GM19035 (cell line): ENCODE measurements at regions not wholly inside any gene's neighbourhood (a gene's known extent, or its start where the extent isn't known, plus 50 kb on each side); places are given as distances from the start of the nearest gene placed in this dataset.
"Not testable (repeated sequence)": the region's sequence is repeated elsewhere in the genome, so short reads cannot be mapped to it uniquely, and the experiment has no call there.

ENCODE experiments used
- ATAC-seq: cut with Tn5 transposase; IDR thresholded peaks from one replicate; pipeline ENCODE4 v1.9.1; 2021; ENCODE audit not compliant: unreplicated experiment

DNA sequence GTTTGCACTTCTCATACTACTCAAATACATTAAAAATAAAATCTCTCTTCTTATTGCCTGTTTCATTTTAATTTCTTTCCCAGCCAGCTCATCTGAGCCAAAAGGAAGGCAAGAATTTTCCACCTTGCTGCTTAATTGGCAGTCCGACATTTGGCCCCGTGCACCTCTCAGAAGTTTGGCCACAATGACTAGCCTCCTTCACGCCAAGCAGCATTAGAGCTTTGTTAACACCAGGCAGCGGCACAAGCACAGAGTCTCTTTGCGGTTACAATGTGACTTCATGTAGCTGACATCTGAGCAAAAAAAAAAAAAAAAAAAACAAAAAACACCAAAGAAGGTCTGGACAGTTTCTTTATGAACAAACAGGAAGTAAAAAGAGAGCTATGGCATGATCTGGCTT is 248.9 kb downstream of the OSR1 start:
- no peak for ATAC-seq

DNA sequence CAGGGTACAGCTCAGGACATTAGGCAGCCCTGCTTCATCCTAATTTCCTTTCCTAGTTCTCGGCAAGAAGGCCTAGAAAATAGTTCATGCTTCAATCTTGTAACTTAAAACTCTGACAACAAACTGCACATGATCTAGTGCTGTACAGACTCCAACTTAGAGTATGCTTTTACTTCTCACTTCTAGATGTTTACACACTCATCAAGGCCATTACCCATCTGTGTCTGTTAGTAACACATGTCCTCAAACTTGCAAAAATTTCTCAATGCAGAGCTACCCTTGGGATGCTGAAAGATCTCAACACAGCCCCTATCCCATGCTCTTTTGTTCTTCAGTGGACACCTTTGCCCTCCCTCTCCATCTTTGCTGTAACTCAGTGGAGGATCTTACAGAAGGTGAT is 252.0 kb downstream of the OSR1 start:
- ATAC-seq: no peak

DNA sequence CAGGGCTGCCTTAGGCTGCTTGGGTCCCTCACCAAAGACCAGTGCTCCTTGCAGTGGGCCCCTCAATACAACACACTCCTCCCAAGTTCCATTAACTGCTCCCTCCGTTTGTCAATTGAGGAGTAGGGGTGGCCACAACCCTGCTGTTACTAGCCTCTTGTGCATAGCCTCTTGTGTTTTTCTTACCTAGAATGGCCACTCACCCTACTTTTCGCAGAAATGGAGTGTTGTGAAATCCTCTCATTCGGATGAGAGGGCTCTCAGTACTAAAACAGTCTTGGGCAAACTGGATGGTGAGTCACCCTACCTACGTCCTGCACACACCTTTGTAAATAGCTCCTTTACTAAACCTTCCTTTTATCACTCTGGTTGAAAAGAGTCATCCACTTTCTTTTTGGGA is 253.9 kb downstream of the OSR1 start:
- ATAC-seq: no peak

DNA sequence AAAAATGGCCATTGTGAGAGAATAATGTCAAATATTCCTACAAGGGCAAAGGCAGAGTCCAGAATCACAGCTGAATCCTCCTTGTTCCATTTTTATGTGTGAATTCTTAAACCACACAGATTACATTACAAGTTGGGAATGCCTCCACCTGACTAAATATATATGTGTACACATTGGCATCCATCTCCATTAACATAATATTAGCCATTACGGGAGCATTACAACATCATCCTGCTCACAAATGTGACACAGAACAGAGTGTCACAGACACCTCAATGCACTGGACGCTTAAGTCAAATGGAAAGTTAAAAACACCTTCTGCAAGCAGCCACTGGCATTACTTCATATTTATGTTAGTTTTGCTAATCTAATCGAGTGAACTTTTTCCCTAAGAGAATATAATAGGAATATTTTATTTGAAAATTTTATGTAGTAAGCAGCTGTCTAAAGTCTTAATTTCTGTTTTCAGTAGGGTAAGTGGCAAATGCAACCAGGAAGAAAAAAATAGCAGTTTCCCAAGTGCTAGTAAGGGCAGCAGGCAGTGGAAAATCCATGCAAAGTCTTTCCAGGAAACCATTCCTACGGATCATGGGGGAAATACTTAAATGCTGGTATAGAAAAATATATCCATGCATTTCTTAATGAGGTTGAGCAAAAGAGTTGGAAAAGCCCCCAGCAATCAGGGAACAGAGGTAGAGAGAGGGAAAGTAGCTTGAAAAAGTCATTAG is 255.6 kb downstream of the OSR1 start:
- no peak for ATAC-seq

DNA sequence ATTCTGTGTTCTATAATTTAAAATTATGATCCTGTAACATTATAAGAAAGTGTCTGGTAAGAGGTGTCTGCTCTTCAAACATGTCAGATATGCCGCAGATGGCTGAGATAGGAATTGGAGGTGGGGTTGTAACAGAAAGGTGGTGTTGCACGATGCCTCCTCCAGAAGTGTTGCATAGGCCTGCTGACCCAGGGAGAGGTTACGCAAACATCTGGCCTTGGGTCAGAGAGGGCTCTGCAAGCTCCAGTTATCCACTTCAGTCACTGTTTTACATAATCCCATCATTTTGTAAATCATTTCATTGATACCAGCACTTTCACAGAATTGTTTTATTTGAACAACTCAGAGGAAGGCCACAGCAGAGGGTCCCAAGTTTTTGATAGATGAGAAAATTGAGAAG is 256.5 kb downstream of the OSR1 start:
- ATAC-seq: no peak

DNA sequence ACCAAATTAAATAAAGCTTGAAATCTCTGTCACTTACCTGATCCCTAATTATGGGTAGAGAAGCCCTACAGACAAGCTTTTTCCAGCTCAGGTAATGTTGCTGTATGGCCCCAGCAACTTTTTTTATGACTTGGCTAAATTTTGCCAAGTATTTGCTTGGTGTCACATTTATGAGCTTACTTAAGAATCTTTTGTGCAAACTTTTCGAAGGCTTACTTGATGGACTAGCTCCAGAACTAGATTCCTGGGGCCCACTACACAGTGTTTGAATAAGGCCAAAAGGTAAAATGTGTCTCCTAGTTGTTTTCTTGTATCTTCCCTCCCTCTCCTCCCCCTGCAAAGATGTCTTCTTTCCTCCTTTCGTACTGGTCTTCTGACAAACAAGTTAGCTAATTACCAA is 257.9 kb downstream of the OSR1 start:
- ATAC-seq: no peak

DNA sequence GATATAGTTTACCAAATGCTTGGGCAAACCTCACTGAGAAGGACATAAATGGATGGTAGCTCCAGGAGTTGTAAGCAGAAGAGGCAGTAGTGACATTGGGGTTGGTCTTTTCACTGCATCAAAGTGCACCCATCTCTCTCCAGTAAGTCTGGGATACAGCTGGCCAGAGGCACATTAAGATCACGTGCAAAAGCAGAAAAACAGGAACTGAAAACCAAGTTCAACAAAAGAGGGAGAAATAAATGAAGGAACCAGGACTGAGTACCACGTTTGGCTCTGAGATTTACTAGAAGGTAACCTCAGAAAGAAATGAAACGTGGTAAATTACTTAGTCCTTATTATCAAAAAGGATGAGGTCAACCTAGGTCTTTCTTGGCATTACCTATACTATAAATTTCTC is 259.2 kb downstream of the OSR1 start:
- no peak for ATAC-seq

DNA sequence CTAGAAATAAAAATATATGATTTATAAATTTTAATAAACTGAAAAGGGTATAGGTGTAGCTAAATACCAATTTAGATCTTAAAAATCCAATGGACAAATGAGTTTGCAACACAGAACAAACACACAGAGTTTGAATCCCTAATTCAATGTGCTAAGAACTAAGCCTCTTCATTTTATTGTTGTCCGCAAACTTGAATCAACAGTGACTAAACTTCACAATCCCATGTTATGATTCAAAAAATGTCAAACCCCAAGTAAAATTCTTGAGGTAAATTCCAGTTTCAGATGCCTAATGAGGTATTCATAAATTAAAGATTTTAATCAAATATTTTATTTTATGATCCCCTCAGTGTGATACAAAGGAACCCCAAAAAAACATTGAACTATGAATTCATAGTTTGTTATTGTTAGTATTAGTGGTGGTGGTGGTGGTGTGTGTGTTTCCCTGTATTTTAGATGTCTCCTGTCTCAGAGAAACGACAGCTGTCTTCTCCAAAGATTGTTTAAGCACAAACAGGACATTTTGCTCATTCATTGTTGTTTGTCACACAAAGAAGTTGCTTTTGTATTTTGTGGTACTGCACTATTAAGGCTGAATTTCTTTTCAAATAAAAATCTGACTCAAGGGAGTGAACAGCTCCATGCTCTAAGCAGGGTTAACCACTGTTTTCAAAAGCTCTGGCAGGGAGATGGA is 259.8 kb downstream of the OSR1 start:
- no peak for ATAC-seq

DNA sequence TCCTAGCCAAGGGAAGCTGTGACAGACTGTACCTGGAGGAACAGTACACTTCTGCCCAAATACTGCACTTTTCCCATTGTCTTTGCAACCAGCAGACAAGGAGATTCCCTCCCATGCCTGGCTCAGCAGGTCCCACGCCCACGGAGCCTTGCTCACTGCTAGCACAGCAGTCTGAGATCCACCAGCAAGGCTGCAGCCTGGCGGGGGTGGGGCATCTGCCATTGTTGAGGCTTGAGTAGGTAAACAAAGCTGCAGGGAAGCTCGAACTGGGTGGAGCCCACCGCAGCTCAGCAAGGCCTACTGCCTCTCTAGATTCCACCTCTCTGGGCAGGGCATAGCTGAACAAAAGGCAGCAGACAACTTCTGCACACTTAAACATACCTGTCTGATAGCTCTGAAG is 268.9 kb downstream of the OSR1 start:
- ATAC-seq: not testable (repeated sequence)

DNA sequence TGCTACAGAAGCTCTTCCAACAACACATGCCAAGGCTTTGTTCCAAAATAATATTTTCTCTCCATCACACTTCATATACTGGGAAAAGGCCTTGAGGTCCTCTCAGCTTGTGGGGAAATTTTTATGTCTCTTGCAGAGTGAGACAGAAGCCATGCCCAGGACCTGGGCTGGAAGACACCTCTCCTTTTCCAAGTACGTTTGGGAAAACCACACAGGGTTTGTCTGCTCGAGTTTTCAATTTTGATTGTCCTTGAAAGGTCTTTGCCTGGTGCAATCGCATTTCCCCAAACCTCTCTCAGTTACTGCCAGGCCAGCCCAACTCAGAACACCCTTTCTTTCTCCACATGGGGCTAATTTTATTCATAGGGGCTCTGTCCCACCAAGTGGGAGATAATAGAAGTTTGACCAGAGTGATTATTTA is 272.2 kb downstream of the OSR1 start:
- ATAC-seq: no peak

DNA sequence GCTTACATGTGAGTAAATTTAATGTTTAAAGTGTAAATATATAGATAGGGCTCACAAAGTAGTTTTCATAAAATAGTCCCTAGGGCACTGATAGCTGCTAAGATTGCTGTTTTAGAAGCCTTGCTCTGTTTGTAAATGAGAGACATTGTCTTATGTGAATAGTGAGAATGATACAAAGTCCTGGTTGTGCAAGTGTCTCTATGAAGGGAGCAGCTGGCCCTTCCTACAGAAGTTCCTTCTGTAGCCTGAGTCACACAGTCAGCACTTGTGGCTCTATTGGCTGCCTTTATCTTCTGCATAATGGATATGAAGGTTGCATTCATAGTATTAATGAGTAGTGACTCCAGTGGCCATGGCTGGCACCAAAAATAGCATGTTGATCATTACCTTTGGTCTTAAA is 279.7 kb downstream of the OSR1 start:
- no peak for ATAC-seq

DNA sequence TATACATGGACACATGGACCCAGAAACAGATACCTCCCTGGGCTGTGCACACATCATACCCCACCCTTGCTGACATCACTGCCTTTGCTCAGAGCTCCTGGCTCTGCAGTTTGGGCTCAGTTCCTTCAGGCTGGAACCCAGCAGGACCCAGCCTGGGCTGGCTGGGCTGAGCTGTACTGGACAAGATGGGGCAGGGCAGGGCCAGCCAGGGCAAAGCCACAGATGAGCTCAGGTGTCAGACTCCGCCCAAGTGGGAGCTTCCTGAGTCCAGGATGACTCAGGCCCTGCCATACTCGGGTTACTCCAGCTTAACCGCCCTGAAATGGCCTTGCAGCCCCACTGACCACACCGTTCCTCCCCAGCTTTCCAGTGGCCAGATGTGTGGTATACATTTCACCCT is 284.9 kb downstream of the OSR1 start:
- no peak for ATAC-seq

DNA sequence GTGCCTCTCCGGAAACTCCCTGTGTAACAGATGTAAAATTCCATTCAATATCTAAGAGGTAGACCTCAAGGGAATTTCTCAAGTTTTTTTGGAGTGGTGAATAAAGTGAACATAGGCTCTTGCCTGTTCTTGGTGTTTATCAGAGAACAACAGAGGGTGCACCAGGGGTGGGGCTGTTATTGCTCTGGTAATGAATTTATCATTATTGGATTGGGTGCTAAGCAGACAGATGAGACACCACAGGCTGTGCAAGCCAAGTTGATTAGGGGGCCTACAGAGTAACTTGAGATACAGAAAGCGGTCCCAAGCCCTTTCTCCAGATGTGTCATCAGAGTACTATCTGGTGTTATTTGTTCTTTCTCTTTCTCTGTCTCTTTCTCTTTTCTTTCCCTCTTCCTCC is 286.3 kb downstream of the OSR1 start:
- no peak for ATAC-seq

DNA sequence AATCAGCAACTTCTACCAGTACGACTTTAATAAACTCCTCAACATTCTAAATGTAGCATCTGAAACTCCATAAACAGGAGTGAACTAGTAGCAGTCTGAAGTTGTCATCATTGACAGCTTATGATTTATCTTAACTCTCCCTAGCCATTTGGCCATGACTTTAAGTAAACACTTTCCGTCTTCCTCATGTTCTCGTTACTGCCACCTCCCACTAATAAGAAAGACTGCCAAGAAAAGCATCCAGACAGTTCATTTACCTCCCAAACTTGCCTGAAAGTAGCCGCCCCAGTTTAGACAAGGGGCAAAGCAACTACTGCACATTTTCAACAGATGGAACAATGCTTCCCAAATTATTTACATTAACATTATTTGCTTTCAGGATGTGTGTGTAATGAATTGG is 287.5 kb downstream of the OSR1 start:
- no peak for ATAC-seq

DNA sequence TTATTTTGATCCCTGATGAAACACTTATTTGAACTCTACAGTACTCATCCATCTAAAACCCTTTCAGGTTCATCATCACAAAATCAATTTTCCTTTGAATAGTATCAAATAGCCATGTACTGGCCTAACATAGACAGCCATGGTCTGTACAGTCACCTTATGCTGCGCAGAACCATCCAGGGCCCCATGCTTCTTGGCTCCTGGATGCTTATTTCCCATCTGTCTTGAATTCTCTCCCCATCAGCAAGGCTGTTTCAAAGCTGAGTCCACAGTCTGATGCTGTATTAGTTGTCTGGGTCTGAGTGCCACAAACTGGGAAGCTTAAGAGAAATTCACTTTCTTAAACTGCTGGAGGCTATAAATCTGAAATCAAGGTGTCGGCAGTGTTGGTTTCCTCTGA is 290.2 kb downstream of the OSR1 start:
- ATAC-seq: no peak

DNA sequence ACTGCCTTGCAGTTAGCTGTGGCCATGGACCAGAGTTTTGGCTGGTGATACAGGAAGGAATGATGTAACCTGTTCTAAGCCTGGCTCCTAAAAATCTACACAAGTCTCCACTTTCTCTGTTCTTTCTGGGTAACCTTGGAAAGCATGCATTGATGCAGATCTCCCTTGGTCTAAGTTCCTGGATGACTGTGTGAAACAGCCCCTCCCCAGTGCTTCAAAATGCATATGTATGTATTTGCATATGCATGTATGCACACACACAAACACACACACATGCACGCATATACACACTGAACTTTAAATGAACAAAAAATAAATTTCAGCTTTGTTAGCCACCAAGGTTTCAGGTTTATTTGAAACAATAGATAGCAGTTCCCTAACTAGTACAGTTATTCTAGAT is 296.1 kb downstream of the OSR1 start:
- ATAC-seq: no peak

DNA sequence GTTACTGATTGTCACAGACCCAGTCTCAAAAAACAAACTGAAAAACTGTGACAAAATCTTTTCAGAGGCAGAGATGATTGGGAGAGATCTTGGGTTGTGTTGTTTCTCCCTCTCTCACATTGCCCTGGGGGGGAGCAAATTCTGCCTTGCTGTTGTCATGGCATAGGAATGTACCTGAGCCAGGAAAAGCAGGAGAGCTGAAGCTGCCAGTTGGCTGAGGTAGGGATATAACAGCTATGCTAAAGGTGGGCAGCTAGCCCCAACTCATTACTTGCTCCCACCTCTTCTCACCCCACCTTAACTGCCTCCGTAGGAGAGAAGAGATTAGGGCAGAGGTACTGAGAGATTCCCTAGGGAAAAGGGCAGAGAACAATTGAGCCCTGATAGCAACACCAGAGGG is 299.3 kb downstream of the OSR1 start:
- ATAC-seq: no peak

DNA sequence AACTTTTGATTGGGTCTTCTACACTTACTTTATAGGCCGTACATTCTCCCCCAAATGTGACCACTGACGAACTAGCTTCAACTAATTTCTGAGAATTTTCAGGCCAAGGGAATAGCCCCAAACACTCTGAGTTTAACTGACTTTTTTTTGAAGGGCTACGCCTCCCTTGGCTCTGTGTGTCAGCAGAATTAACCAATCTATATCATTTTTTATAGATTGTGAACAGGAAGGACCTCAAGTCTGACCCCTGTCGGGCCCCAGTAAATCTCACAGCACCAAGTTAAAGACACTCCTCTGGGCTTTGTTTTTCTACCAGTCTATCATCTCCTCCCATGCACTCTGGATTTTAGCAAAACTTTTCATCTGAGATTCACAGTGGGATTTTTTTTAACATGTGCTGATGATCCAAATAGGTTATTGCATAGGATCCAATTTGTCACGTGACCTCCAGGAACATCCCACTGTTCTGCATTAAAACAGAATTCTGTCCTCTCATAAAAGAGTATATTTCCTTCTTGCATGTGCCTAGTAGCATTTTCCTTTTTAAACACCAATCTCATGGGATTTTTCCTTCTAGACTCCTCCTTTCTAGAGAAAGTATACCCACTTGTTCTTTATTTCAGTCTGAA is 307.1 kb downstream of the OSR1 start:
- no peak for ATAC-seq

DNA sequence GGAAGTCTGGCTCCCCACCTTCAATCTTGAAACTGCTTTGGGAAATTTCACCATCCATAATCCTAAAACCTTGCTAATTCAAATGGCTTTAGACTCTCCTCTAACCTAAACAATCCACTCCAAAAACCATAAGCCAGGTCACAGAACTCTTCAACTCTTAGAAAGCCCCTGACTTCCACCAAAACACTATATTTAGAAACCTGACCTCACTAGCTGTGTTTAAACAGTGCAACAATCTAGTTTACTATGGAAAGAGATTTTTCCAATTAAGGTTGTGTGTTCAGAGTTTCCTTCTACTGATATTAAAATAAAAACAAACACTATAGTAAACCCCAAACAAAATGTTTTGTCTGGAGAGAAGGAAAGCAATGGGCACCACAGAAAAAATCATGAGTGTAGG is 308.1 kb downstream of the OSR1 start:
- no peak for ATAC-seq

DNA sequence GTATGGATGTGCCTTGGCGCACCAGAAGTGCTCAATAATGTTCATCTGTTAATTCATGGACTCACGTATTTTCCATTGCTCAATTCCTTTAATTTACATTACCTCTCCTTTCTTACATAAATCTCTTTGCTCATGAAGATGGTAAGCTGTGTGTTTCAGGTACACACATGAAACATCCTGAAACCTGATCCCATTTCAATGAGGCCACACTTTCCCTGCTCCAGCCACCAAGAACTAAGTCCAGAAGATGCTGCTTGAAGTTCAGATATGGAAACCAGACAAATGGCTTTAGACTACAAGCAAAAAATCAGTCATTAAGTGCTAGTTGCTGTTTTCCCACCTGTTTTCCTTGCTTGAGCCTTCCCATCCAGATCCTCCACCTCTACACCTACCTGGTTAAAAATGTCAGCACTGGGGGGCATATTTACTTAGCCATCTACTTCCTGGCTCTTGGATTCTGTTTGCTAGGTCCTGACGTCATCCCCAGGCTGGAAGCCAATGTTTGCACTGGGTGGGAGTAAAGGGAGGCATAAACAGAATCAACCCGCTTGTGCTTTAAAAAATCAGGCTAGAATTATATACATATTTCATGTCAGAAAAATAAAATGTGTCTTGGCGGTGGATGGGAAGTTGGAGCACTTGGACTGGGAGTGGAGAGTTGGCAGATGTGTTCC is 309.7 kb downstream of the OSR1 start:
- ATAC-seq: no peak

DNA sequence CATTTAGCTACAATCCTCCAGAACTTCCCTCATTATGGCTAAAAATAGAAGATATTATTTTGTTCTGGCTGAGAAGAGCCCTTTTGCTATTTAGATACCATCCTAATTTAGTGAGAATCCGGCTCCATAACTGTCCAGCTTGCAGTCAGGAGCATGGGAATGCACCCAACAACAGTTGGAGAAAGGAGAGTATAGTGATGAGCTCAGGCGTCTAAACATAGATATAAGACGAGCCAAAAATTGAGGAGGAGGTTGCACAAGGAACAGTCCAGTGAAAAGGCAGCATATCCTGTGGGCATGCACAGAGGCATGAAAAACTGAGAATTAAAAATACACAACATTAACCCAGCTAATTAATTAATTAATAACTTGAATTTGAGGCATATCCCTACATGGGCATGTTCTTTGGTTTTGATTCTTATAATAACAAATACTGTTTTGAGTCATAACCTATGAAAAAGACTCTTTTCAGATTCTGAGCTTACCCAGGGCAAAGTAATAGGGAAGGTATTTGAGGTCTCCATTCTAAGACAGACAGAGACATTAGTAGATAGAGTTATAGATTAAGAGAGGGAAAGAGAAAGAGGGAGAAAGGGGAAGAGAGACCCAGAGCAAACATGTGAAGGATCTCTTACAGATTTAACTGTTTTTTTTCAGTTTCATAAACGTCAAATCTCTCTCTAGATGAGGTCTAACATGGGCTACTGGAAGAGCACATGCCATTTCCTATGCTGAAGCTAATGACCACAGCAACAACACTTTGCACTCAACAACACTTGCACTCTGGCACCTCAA is 311.2 kb downstream of the OSR1 start:
- peak; percentile 74 for ATAC-seq
